Right lobe of liver (tissue), 4 donors: ENCODE measurements at regions not wholly inside any gene's neighbourhood (a gene's known extent, or its start where the extent isn't known, plus 50 kb on each side); places are given as distances from the start of the nearest gene placed in this dataset.

Experiments used
- CTCF ChIP-seq, 4 donors: fragments of 200-600 bp in 3 of 4; fragments of 450-650 bp in 1 of 4; IDR thresholded peaks; one replicate each; pipeline versions ENCODE4 v1.5.1 to v1.8.0; 2016 to 2022; ENCODE audit warnings: antibody characterized with exemption in 4 of 4, mild to moderate bottlenecking in 2 of 4
- POLR2A ChIP-seq: fragments of 450-650 bp; IDR thresholded peaks from one replicate; pipeline ENCODE4 v1.6.1; 2017; ENCODE audit warnings: antibody characterized with exemption, mild to moderate bottlenecking
- donor health status: DM: no; HTN: no; CAD: no.
- donor health status: DM: no; HTN: no; CAD: no.
- donor health status: DM: no; HTN: yes; CAD: no.

- no peak for TF ChIP-seq CTCF (IDR thresholded peaks at IDR 0.05)
- no peak for TF ChIP-seq POLR2A
These were observed 148.8 kb upstream of the KIRREL3 start for GRCh38 chr11:127149410-127149809.
